Ectodermal cell (in vitro differentiated cells): ENCODE measurements at regions not wholly inside any gene's neighbourhood (a gene's known extent, or its start where the extent isn't known, plus 50 kb on each side); places are given as distances from the start of the nearest gene placed in this dataset.

Experiments
- H3K27ac ChIP-seq: 2 replicates; pipeline ENCODE4 v1.7.0; 2013; ENCODE audit warnings: mild to moderate bottlenecking, low read depth, low read length; ENCODE audit not compliant: insufficient read depth, poor library complexity, severe bottlenecking
- H3K27me3 ChIP-seq: 2 replicates; pipeline ENCODE4 v1.7.0; 2013; ENCODE audit warnings: mild to moderate bottlenecking, low read length; ENCODE audit not compliant: insufficient read depth, control insufficient read depth, poor library complexity, severe bottlenecking
- H3K36me3 ChIP-seq: one replicate; pipeline ENCODE4 v1.7.0; 2013; ENCODE audit warnings: low read length; ENCODE audit not compliant: control insufficient read depth, insufficient read depth
- H3K4me1 ChIP-seq: one replicate; pipeline ENCODE4 v1.7.0; 2013; ENCODE audit warnings: low read length; ENCODE audit not compliant: control insufficient read depth, insufficient read depth
- H3K4me3 ChIP-seq: 2 replicates; pipeline ENCODE4 v1.7.0; 2013; ENCODE audit warnings: low read depth, low read length, control low read depth; ENCODE audit not compliant: insufficient read depth
- H3K9me3 ChIP-seq: 2 replicates; pipeline ENCODE4 v1.7.0; 2013; ENCODE audit warnings: mild to moderate bottlenecking, low read length, moderate library complexity; ENCODE audit not compliant: control insufficient read depth
- WGBS, 2 experiments: methylation state at CpG; one replicate each; pipeline ENCODE4 v1.1.7; 2013; ENCODE audit warnings: missing lambda C conversion rate in 2 of 2; 5-methylcytosine and 5-hydroxymethylcytosine counted together

DNA sequence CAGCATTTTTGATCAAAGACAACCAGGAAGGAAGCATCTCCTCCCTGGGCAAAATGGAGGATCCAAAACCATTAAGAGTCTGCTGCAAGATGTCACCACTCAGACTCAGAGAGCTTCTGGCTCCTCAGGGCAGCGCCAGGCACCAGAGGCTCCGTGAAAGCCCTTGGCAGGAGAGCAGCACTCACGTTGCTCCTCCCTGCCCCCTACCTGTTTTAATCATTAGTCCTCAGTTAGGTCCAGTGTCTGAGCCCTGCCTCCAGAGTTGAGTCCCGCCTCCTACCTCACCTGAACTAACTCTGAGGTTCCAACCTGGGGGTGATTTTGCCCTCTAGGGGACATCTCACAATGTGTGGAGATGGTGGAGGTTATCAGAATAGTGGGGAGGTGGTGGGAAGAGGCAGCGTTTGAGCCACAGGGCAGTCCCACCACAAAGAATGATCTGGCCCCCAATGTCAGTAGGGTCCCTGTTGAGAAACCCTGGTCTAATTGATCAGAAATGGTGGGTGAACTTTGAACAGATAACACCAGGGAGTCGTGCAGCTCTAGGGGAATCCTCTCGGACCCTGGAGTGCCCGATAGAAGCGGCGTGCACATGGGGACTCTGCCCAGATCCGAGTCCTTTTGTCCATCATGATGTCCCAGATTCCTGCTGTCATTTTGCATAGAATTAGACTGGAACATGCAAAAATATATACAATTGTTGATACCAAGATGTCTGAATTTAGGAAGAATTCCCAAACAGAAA is 156.7 kb upstream of the DIO3 start:
- H3K4me1 ChIP-seq = no peaks in the 10 kb centered on the region
- H3K9me3 ChIP-seq = no peaks in the 10 kb centered on the region
- H3K36me3 ChIP-seq = no peaks in the 10 kb centered on the region
- no peaks in the 10 kb centered on the region for H3K27me3 ChIP-seq
- no peak overlapping the region for H3K4me3 ChIP-seq
- no peak overlapping the region for H3K27ac ChIP-seq
- 81 to 84% methylated on average over 11 of the region's 11 CpGs for WGBS, 2 experiments

DNA sequence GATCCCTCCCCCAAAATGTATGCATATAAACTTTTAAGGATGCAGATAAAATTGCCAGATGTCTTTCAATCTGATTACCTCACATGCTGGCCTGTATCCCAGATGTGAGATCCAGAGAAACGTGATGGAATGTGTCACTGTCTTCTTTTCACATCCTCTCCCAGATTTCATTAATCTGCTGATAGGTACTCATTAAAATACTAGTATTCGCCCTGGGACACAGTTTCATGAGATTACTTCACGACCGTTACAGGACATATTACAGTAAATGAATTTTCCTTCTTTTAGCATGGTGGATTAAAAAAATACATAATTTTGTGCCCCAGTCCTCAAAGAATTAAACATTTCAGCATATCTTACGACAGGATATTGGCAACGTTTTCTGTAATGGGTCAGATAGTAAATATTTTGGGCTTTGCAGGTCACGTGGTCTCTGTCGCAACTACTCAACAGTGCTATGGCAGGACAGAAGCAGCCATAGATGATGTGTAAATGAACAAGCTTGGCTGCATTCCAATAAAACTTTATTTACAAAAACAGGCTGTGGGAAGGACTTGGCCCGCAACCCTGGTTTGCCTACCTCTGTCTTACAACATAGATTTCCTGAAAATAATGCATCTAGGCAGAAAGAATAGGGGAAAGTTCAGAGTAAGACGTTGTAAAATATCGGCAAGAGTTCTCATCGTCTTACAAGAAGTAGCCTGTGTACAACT is 156.0 kb upstream of the DIO3 start:
- H3K27me3 ChIP-seq = no peaks in the 10 kb centered on the region
- no peak overlapping the region for H3K4me3 ChIP-seq
- no peak overlapping the region for H3K27ac ChIP-seq
- H3K36me3 ChIP-seq = no peaks in the 10 kb centered on the region
- H3K9me3 ChIP-seq = no peaks in the 10 kb centered on the region
- WGBS, 2 experiments = 92 to 96% methylated on average over 10 to 12 of the region's 12 CpGs
- H3K4me1 ChIP-seq = peaks cover 4% of the 10 kb centered on the region

DNA sequence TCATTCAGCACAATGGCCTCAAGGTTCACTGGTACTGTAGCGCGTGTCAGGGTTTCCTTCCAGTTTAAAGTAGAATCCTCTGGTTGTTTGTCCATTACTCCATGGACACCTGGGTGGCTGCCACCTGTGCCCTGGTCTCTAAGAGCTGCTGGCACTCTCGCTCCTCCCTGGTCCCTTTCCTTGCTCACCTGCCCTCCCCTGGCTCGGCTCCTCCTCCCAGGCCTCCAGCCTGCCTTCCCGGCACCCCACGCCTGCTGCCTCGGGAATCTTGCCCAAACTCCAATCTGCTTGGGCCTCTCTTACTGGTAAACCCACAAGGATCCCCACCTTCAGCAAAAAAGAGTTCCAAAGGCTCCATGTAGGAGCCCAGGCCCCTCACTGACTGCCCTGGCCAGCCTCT is 154.4 kb upstream of the DIO3 start:
- Histone ChIP-seq H3K4me3 (no peak overlapping the region), H3K36me3 (no peaks in the 10 kb centered on the region), H3K9me3 (no peaks in the 10 kb centered on the region), H3K27me3 (no peaks in the 10 kb centered on the region), H3K27ac (no peak overlapping the region), H3K4me1 (peaks cover 4% of the 10 kb centered on the region)
- 95% methylated on average over 7 of the region's 7 CpGs for WGBS, 2 experiments

DNA sequence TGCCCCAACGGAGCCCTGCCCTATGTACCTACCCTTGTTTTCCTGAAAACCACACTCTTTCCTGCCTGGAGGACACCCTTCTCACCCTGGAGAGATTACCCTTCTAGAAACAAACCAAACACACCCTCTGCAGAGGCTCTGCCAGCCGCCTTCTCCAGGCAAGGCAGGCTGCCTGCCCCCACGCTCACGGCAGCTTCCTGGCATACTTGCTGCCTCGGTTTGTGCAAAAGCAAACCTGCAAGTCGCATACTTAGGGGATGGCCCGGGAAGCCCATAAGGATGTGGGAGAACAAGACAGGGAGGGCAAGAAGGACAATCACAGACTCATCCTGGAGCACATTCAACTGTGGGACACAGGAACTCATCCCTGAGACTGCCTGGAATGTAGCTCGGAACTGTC is 154.0 kb upstream of the DIO3 start:
- Histone ChIP-seq H3K4me1 (peaks cover 4% of the 10 kb centered on the region), H3K4me3 (no peak overlapping the region), H3K27ac (no peak overlapping the region), H3K9me3 (no peaks in the 10 kb centered on the region), H3K36me3 (no peaks in the 10 kb centered on the region), H3K27me3 (no peaks in the 10 kb centered on the region)
- WGBS, 2 experiments = 93 to 94% methylated on average over 8 of the region's 8 CpGs

DNA sequence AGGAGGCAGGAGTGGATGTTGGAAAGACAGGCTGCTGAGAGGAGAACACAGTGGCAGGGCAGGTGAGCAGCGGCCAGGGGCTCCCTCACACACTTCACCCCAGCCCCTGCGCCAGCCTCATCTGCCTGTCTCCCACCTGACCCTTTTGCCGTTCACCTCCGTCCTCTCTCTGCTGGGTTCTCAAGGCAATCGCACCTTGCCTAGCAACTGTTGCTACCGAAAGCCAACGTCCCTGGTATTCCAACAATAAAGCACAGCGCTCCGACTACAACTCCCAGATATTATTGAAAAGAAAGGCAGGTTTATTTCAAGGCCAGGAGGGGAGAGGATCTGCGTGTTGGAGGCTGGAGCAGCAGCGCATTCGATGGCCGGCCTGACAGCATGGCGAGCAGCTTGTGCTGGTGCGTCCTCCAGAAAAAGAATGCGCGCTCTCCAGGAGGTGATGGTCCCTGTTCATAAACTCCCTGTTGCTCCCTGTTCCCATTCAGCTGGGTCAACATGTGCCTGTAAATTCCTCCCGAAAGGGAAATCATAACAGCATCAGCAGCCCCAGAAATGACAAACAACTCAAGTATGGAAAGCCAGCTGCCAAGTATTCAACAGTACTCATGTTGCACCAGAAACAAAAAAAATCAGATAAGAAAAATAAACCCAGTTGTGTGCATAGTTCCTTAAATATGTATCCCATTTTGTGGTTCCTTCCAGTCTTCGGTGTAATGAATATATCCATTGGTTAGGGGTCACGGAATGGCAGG is 153.0 kb upstream of the DIO3 start:
- WGBS, 2 experiments = 92 to 93% methylated on average over 20 of the region's 20 CpGs
- H3K9me3 ChIP-seq = no peaks in the 10 kb centered on the region
- no peak overlapping the region for H3K4me3 ChIP-seq
- no peaks in the 10 kb centered on the region for H3K36me3 ChIP-seq
- peaks cover 4% of the 10 kb centered on the region for H3K4me1 ChIP-seq
- H3K27me3 ChIP-seq = no peaks in the 10 kb centered on the region
- no peak overlapping the region for H3K27ac ChIP-seq

DNA sequence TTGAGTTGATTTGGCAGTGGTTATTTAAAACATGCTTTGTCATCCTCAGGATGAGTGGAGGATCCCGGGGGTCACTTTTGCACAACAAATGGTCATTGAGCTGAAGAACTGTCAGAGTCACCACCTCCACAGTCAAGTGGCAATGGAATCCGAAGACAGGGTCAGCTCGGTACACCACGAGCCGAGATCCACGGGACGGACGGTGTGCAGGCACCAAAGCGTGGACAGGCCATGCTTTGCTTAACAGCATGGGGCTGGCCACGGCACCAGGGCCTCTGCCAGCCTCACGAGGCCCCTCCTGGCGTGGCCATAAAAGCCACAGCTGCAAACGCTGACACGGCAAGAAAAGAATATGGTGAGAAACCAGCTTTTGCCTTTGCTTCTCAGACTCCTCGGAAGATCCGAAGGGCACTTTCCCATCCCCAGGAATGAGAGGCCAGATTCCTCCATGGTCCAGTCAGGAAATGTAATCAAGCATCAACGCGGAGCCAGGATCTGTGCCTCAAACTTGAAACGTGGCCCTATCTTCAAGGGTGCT is 152.2 kb upstream of the DIO3 start:
- Histone ChIP-seq H3K27me3 (no peaks in the 10 kb centered on the region), H3K36me3 (no peaks in the 10 kb centered on the region), H3K9me3 (no peaks in the 10 kb centered on the region), H3K4me3 (no peak overlapping the region), H3K4me1 (peaks cover 4% of the 10 kb centered on the region), H3K27ac (no peak overlapping the region)
- 94 to 96% methylated on average over 19 of the region's 19 CpGs for WGBS, 2 experiments

DNA sequence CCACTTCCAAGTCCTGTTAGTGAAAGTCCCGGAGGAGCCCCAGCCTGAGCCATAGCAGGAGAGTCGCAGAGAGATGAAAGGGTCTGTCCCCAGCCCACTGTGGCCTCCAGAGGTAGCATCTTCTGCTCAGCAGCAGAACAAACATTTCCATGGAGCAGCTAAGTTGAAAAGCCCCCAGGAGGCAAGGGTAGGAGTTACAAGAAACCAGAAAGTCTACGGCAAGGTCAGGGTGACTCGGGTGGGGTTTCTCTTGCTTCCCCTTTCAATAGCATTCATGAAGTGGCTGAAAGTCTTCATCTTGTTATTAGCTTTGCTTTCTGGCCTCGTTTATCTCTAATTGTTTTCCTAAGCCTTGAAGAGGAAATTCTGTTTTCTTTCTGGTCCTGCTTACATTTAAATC is 151.2 kb upstream of the DIO3 start:
- no peak overlapping the region for H3K4me3 ChIP-seq
- H3K4me1 ChIP-seq = peaks cover 4% of the 10 kb centered on the region
- no peak overlapping the region for H3K27ac ChIP-seq
- no peaks in the 10 kb centered on the region for H3K36me3 ChIP-seq
- WGBS, 2 experiments = 78 to 84% methylated on average over 5 of the region's 5 CpGs
- no peaks in the 10 kb centered on the region for H3K9me3 ChIP-seq
- no peaks in the 10 kb centered on the region for H3K27me3 ChIP-seq

DNA sequence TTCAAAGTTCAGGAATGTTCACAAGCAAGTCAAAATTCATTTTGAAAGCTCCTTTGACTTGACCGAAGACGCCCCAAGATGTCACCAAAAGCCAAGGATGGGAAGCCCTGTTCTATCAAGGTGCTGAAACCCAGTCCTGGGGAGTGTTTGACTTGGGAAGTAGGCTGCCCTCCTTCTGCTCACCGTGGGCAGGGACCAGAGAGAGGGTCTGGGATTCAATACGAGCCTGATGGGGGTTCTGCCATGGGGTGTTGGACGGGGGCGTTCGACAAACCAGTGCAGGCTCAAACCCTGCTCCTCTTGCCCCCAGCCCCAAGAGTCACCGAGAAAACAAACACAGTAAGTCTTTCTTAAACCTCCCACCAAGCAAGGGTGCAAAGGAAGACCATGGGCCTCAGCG is 150.1 kb upstream of the DIO3 start:
- Histone ChIP-seq H3K9me3 (no peaks in the 10 kb centered on the region), H3K27ac (no peak overlapping the region), H3K27me3 (no peaks in the 10 kb centered on the region), H3K36me3 (no peaks in the 10 kb centered on the region), H3K4me3 (no peak overlapping the region), H3K4me1 (peaks cover 4% of the 10 kb centered on the region)
- 94 to 96% methylated on average over 9 of the region's 9 CpGs for WGBS, 2 experiments

DNA sequence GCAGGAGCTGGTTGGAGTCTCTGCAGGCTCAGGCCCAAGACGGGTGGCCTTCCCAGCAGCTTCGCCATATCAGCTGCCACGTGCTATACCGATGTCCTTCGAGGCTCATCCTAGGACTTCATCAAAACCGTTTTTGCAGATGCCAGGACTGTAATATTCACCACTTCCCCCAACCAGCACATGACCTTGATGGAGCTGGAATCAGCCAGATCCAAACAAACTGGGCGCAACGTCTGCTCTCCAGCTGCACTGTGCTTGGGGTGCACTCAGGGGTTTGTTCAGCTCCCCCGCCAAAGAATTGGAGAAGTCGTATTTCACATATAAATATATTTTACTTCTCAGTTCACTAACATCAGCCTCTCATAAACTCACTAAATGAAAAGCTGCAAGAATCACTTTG is 149.5 kb upstream of the DIO3 start:
- no peak overlapping the region for H3K4me3 ChIP-seq
- H3K9me3 ChIP-seq = no peaks in the 10 kb centered on the region
- WGBS, 2 experiments = 93 to 96% methylated on average over 10 of the region's 10 CpGs
- no peaks in the 10 kb centered on the region for H3K36me3 ChIP-seq
- H3K27ac ChIP-seq = no peak overlapping the region
- H3K27me3 ChIP-seq = no peaks in the 10 kb centered on the region
- peaks cover 4% of the 10 kb centered on the region for H3K4me1 ChIP-seq

DNA sequence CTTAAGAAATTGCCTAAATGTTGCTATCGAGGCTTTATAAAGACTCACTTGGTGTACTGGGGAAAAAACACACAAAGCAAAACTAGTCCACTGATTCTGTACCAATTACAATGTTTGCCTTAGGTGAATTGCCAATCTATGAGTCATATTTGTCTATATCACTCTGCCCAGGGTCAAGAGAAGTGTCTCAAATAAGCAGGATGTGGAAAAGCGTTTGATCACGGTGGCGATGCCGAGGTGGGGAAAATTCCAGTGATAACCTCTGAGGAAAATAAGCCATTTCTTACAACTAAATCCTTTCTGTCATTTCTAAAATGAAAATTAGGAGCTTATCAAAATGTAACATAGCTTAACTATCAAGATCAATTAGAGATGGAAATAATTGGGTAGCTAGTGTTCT is 148.6 kb upstream of the DIO3 start:
- H3K9me3 ChIP-seq = no peaks in the 10 kb centered on the region
- H3K27me3 ChIP-seq = no peaks in the 10 kb centered on the region
- WGBS, 2 experiments = 98 to 100% methylated on average over 5 of the region's 5 CpGs
- H3K4me3 ChIP-seq = no peak overlapping the region
- no peak overlapping the region for H3K27ac ChIP-seq
- H3K36me3 ChIP-seq = no peaks in the 10 kb centered on the region
- peaks cover 4% of the 10 kb centered on the region for H3K4me1 ChIP-seq
